ENCODE measurements at regions not wholly inside any gene's neighbourhood (a gene's known extent, or its start where the extent isn't known, plus 50 kb on each side); places are given as distances from the start of the nearest gene placed in this dataset.

- intact Hi-C loops (cut with DNase I) = no loop called here
- DNase-seq (ENCODE audit: missing footprints) (no peak), ATAC-seq (no peak)
Measured at GRCh38 chr7:25858525-25859411, 293.2 kb upstream of the NFE2L3 start.

GRCh38 chr7:25859412-25860274 is 292.4 kb upstream of the NFE2L3 start:
- ATAC-seq = no peak
- intact Hi-C loops (cut with DNase I) = no loop called here
- no peak for DNase-seq (ENCODE audit: missing footprints)

- intact Hi-C loops (cut with DNase I) = no loop called here
- ATAC-seq (no peak), DNase-seq (ENCODE audit: missing footprints) (no peak)
Measured at GRCh38 chr7:25860275-25861163, 291.5 kb upstream of the NFE2L3 start.

- DNase-seq (ENCODE audit: missing footprints) (no peak), ATAC-seq (no peak)
- intact Hi-C loops (cut with DNase I) = no loop called here
Measured at GRCh38 chr7:25861164-25861496, 290.9 kb upstream of the NFE2L3 start.

GRCh38 chr7:25861601-25862260 is 290.3 kb upstream of the NFE2L3 start:
- no peak for DNase-seq (ENCODE audit: missing footprints)
- no peak for ATAC-seq
- intact Hi-C loops (cut with DNase I) = no loop called here

GRCh38 chr7:25862261-25863004 is 289.6 kb upstream of the NFE2L3 start:
- ATAC-seq (peak; percentile 86), DNase-seq (ENCODE audit: missing footprints) (peak; percentile 88)
- intact Hi-C loops (cut with DNase I) = no loop called here

GRCh38 chr7:25863005-25863728 is 288.8 kb upstream of the NFE2L3 start:
- intact Hi-C loops (cut with DNase I) = no loop called here
- no peak for ATAC-seq
- no peak for DNase-seq (ENCODE audit: missing footprints)

- no peak for ATAC-seq
- intact Hi-C loops (cut with DNase I) = no loop called here
- no peak for DNase-seq (ENCODE audit: missing footprints)
Measured at GRCh38 chr7:25863729-25864110, 288.3 kb upstream of the NFE2L3 start.

- no peak for DNase-seq (ENCODE audit: missing footprints)
- intact Hi-C loops (cut with DNase I) = no loop called here
- ATAC-seq = no peak
Measured at GRCh38 chr7:25864511-25864910, 287.5 kb upstream of the NFE2L3 start.

GRCh38 chr7:25864943-25865751 is 286.9 kb upstream of the NFE2L3 start:
- intact Hi-C loops (cut with DNase I) = no loop called here
- ATAC-seq = no peak
- DNase-seq (ENCODE audit: missing footprints) = no peak

- no peak for DNase-seq (ENCODE audit: missing footprints)
- intact Hi-C loops (cut with DNase I) = no loop called here
- no peak for ATAC-seq
Measured at GRCh38 chr7:25868509-25868908, 283.5 kb upstream of the NFE2L3 start.

GRCh38 chr7:25870574-25870973 is 281.4 kb upstream of the NFE2L3 start:
- intact Hi-C loops (cut with DNase I) = no loop called here
- ATAC-seq = no peak

GRCh38 chr7:25876092-25876491 is 275.9 kb upstream of the NFE2L3 start:
- no peak for DNase-seq (ENCODE audit: missing footprints)
- intact Hi-C loops (cut with DNase I) = no loop called here
- ATAC-seq = no peak

More at GRCh38 chr7:25870574-25870973, 281.4 kb upstream of the NFE2L3 start:
- no peak for DNase-seq (ENCODE audit: missing footprints)

GRCh38 chr7:25877802-25878789 is 273.9 kb upstream of the NFE2L3 start:
- ATAC-seq (no peak), DNase-seq (ENCODE audit: missing footprints) (no peak)
- intact Hi-C loops (cut with DNase I) = no loop called here

- intact Hi-C loops (cut with DNase I) = loop anchor here (10.0 kb wide), 1 partner anchor 1285 kb away; the partner anchor contains the start of gene HOXA9
- ATAC-seq (no peak), DNase-seq (ENCODE audit: missing footprints) (no peak)
Measured at GRCh38 chr7:25879799-25880198, 272.2 kb upstream of the NFE2L3 start.

All from Right ventricle myocardium inferior (tissue), 1 donor.